GM12873 (cell line): ENCODE measurements at regions not wholly inside any gene's neighbourhood (a gene's known extent, or its start where the extent isn't known, plus 50 kb on each side); places are given as distances from the start of the nearest gene placed in this dataset.

ENCODE experiments used
- CTCF ChIP-seq: IDR thresholded peaks from 2 replicates; pipeline ENCODE4 v1.5.1; 2012; ENCODE audit warnings: low read depth, mild to moderate bottlenecking, moderate library complexity, low read length, control low read depth; ENCODE audit not compliant: insufficient read depth; ENCODE audit errors: missing control alignments

DNA sequence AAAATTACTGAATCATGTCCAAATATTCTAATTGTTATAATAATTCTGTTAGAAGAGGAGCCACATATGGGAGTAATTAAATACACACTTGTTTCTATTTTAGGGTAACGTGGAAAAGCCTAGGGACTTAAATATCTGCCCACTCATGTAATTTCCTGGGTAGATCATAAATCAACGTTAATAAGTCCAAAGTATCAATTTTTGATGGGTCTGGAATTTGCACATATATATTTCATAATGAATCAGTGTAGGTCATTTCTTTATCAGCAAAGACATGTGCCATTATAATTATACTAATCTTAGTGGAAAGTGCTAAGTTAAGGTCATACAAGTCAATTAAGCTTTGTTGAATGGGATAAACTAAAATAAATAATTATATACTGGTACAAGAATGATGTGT lies 346.2 kb downstream of the ZBBX start:
- TF ChIP-seq CTCF = no peak

GRCh38 chr3:167032267-167032876 lies 347.7 kb downstream of the ZBBX start:
- TF ChIP-seq CTCF = peak; percentile 30

- TF ChIP-seq CTCF = no peak
These were observed 348.6 kb downstream of the ZBBX start for GRCh38 chr3:167031364-167032049.

GRCh38 chr3:167030082-167030725 lies 349.9 kb downstream of the ZBBX start:
- no peak for TF ChIP-seq CTCF

- TF ChIP-seq CTCF = no peak
These were observed 367.4 kb downstream of the ZBBX start for GRCh38 chr3:167012691-167013090.

GRCh38 chr3:167008791-167009190 lies 371.3 kb downstream of the ZBBX start:
- no peak for TF ChIP-seq CTCF

DNA sequence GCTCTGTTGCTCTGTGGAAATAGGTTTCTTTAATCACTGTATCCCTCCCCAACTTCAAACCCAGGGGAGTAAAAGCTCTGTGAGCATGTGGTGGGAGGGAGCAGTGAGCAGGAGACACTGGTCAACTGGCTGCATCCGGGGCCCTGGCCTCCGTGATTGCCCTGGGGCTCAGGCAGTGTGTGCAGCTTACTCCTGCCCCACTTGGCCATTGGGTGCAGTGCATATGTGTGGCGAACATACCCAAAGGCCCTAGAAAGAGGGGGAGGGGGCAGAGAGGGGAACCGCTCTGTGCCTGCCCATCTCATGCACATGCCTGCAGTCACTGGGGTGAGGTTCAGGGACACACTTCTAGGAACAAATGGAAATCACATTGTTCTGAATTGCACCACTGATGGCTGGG lies 378.7 kb downstream of the ZBBX start:
- no peak for TF ChIP-seq CTCF
